HUES48 (cell line): ENCODE measurements at regions not wholly inside any gene's neighbourhood (a gene's known extent, or its start where the extent isn't known, plus 50 kb on each side); places are given as distances from the start of the nearest gene placed in this dataset.

Experiments used
- H3K27ac ChIP-seq: one replicate; pipeline ENCODE4 v1.7.0; 2013; ENCODE audit warnings: low read depth, low read length, inconsistent platforms
- H3K27me3 ChIP-seq: 2 replicates; pipeline ENCODE4 v1.6.1; 2013; ENCODE audit warnings: mild to moderate bottlenecking, low read length; ENCODE audit not compliant: control insufficient read depth, insufficient read depth
- H3K36me3 ChIP-seq: 2 replicates; pipeline ENCODE4 v1.6.1; 2013; ENCODE audit warnings: low read length; ENCODE audit not compliant: control insufficient read depth, insufficient read depth
- H3K4me1 ChIP-seq: 2 replicates; pipeline ENCODE4 v1.6.1; 2013; ENCODE audit warnings: mild to moderate bottlenecking, low read length; ENCODE audit not compliant: control insufficient read depth, insufficient read depth
- H3K4me3 ChIP-seq: 2 replicates; pipeline ENCODE4 v1.5.1; 2013; ENCODE audit warnings: mild to moderate bottlenecking, low read depth, low read length
- H3K9ac ChIP-seq: 2 replicates; pipeline ENCODE4 v1.6.1; 2013; ENCODE audit warnings: mild to moderate bottlenecking, low read depth, low read length, moderate library complexity
- H3K9me3 ChIP-seq: 2 replicates; pipeline ENCODE4 v1.6.1; 2013; ENCODE audit warnings: low read length; ENCODE audit not compliant: control insufficient read depth, insufficient read depth

GRCh38 chr22:47583959-47584562 lies 821.6 kb downstream of the TBC1D22A start:
- Histone ChIP-seq H3K27ac (no peak overlapping the region), H3K4me3 (no peak overlapping the region), H3K27me3 (no peaks in the 10 kb centered on the region), H3K4me1 (no peaks in the 10 kb centered on the region), H3K9ac (no peak overlapping the region), H3K9me3 (peaks cover 92% of the 10 kb centered on the region), H3K36me3 (no peaks in the 10 kb centered on the region)

- Histone ChIP-seq H3K27ac (no peak overlapping the region), H3K27me3 (no peaks in the 10 kb centered on the region), H3K4me3 (no peak overlapping the region), H3K9ac (no peak overlapping the region), H3K9me3 (peaks cover 87% of the 10 kb centered on the region), H3K36me3 (no peaks in the 10 kb centered on the region), H3K4me1 (no peaks in the 10 kb centered on the region)
These were observed 819.6 kb downstream of the TBC1D22A start for GRCh38 chr22:47582067-47582466.

GRCh38 chr22:47580121-47580520 lies 817.7 kb downstream of the TBC1D22A start:
- H3K36me3 ChIP-seq, result no peaks in the 10 kb centered on the region
- no peak overlapping the region for H3K4me3 ChIP-seq
- no peaks in the 10 kb centered on the region for H3K4me1 ChIP-seq
- no peak overlapping the region for H3K9ac ChIP-seq
- no peak overlapping the region for H3K27ac ChIP-seq
- H3K27me3 ChIP-seq, result no peaks in the 10 kb centered on the region
- peaks cover 88% of the 10 kb centered on the region for H3K9me3 ChIP-seq

GRCh38 chr22:47576908-47577307 lies 814.5 kb downstream of the TBC1D22A start:
- Histone ChIP-seq H3K9ac (no peak overlapping the region), H3K4me1 (no peaks in the 10 kb centered on the region), H3K36me3 (no peaks in the 10 kb centered on the region), H3K4me3 (no peak overlapping the region), H3K27ac (no peak overlapping the region), H3K9me3 (peaks cover 92% of the 10 kb centered on the region), H3K27me3 (no peaks in the 10 kb centered on the region)

GRCh38 chr22:47575291-47575690 lies 812.8 kb downstream of the TBC1D22A start:
- no peaks in the 10 kb centered on the region for H3K4me1 ChIP-seq
- H3K36me3 ChIP-seq, result no peaks in the 10 kb centered on the region
- no peak overlapping the region for H3K4me3 ChIP-seq
- H3K27ac ChIP-seq, result no peak overlapping the region
- H3K27me3 ChIP-seq, result no peaks in the 10 kb centered on the region
- H3K9me3 ChIP-seq, result peaks cover 92% of the 10 kb centered on the region
- H3K9ac ChIP-seq, result no peak overlapping the region

GRCh38 chr22:47574556-47574955 lies 812.1 kb downstream of the TBC1D22A start:
- Histone ChIP-seq H3K27me3 (no peaks in the 10 kb centered on the region), H3K4me3 (no peak overlapping the region), H3K9ac (no peak overlapping the region)

GRCh38 chr22:47573141-47573540 lies 810.7 kb downstream of the TBC1D22A start:
- H3K27ac ChIP-seq, result no peak overlapping the region
- no peaks in the 10 kb centered on the region for H3K36me3 ChIP-seq
- H3K9ac ChIP-seq, result no peak overlapping the region
- H3K4me1 ChIP-seq, result no peaks in the 10 kb centered on the region
- no peak overlapping the region for H3K4me3 ChIP-seq
- peaks cover 93% of the 10 kb centered on the region for H3K9me3 ChIP-seq
- no peaks in the 10 kb centered on the region for H3K27me3 ChIP-seq

More at GRCh38 chr22:47574556-47574955, 812.1 kb downstream of the TBC1D22A start:
- H3K36me3 ChIP-seq, result no peaks in the 10 kb centered on the region
- H3K27ac ChIP-seq, result no peak overlapping the region
- peaks cover 92% of the 10 kb centered on the region for H3K9me3 ChIP-seq
- no peaks in the 10 kb centered on the region for H3K4me1 ChIP-seq

GRCh38 chr22:47572443-47572842 lies 810.0 kb downstream of the TBC1D22A start:
- Histone ChIP-seq H3K4me3 (no peak overlapping the region), H3K9ac (no peak overlapping the region), H3K4me1 (no peaks in the 10 kb centered on the region), H3K36me3 (no peaks in the 10 kb centered on the region), H3K27ac (no peak overlapping the region), H3K27me3 (no peaks in the 10 kb centered on the region), H3K9me3 (peaks cover 95% of the 10 kb centered on the region)

GRCh38 chr22:47571616-47572015 lies 809.2 kb downstream of the TBC1D22A start:
- peaks cover 96% of the 10 kb centered on the region for H3K9me3 ChIP-seq

GRCh38 chr22:47570851-47571250 lies 808.4 kb downstream of the TBC1D22A start:
- Histone ChIP-seq H3K36me3 (no peaks in the 10 kb centered on the region), H3K9ac (no peak overlapping the region), H3K27ac (no peak overlapping the region), H3K4me1 (no peaks in the 10 kb centered on the region), H3K4me3 (no peak overlapping the region), H3K27me3 (no peaks in the 10 kb centered on the region), H3K9me3 (peaks cover 96% of the 10 kb centered on the region)

More at GRCh38 chr22:47571616-47572015, 809.2 kb downstream of the TBC1D22A start:
- H3K4me3 ChIP-seq, result no peak overlapping the region
- H3K27me3 ChIP-seq, result no peaks in the 10 kb centered on the region
- H3K4me1 ChIP-seq, result no peaks in the 10 kb centered on the region
- H3K36me3 ChIP-seq, result no peaks in the 10 kb centered on the region
- no peak overlapping the region for H3K27ac ChIP-seq
- no peak overlapping the region for H3K9ac ChIP-seq

- Histone ChIP-seq H3K9ac (no peak overlapping the region), H3K27me3 (no peaks in the 10 kb centered on the region), H3K9me3 (peaks cover 96% of the 10 kb centered on the region), H3K36me3 (no peaks in the 10 kb centered on the region), H3K4me3 (no peak overlapping the region), H3K27ac (no peak overlapping the region), H3K4me1 (no peaks in the 10 kb centered on the region)
These were observed 807.8 kb downstream of the TBC1D22A start for GRCh38 chr22:47570300-47570685.
